CD4-positive, alpha-beta T cell (primary cell): ENCODE measurements at regions not wholly inside any gene's neighbourhood (a gene's known extent, or its start where the extent isn't known, plus 50 kb on each side); places are given as distances from the start of the nearest gene placed in this dataset.
A peak's percentile ranks its signal among the peaks of the same experiment; 100 is the strongest.

Experiments used
- ATAC-seq: fragments of 200-7000 bp; cut with Tn5 transposase; one replicate; pipeline ENCODE4 v1.10.0; 2022; ENCODE audit warnings: mild to moderate bottlenecking; ENCODE audit not compliant: poor library complexity
- CTCF ChIA-PET: fragments of 350-600 bp; sonication (Branson Sonifier 250); formaldehyde crosslinking; loops from one replicate; lab custom pipeline; 2021; ENCODE audit warnings: antibody characterized with exemption, inconsistent platforms; lab: Charles Lee
- POLR2A ChIA-PET: fragments of 350-600 bp; sonication (Branson Sonifier 250); formaldehyde crosslinking; loops from one replicate; lab custom pipeline; 2021; ENCODE audit warnings: antibody characterized with exemption, inconsistent platforms; lab: Charles Lee
- DNase-seq, 14 experiments: peaks; one replicate each; pipeline ENCODE4 v3.0.0-alpha.2; 2013 to 2020; ENCODE audit warnings: mixed read lengths in 2 of 14
- H3K27ac ChIP-seq, 2 donors: one replicate each; pipeline versions ENCODE4 v1.5.1 to v1.7.0; 2013; ENCODE audit warnings: low read length in 2 of 2, low read depth in 1 of 2, mild to moderate bottlenecking in 1 of 2
- H3K27me3 ChIP-seq, 2 experiments: 1 replicate in 1 of 2; 2 replicates in 1 of 2; pipeline versions ENCODE4 v1.6.1 to v1.7.0; 2013; ENCODE audit warnings: low read length in 2 of 2, control low read depth in 1 of 2, mild to moderate bottlenecking in 1 of 2, moderate library complexity in 1 of 2; ENCODE audit not compliant: insufficient read depth in 2 of 2, control insufficient read depth in 1 of 2
- H3K36me3 ChIP-seq: one replicate; pipeline ENCODE4 v1.6.1; 2013; ENCODE audit warnings: low read length, control low read depth; ENCODE audit not compliant: insufficient read depth
- H3K4me1 ChIP-seq: one replicate; pipeline ENCODE4 v1.6.1; 2013; ENCODE audit warnings: low read length, control low read depth; ENCODE audit not compliant: insufficient read depth
- H3K4me3 ChIP-seq: one replicate; pipeline ENCODE4 v1.5.1; 2013; ENCODE audit warnings: mild to moderate bottlenecking, low read length, moderate library complexity
- H3K9me3 ChIP-seq, 2 experiments: 1 replicate in 1 of 2; 2 replicates in 1 of 2; pipeline versions ENCODE4 v1.6.1 to v1.7.0; 2013; ENCODE audit warnings: low read length in 2 of 2, mild to moderate bottlenecking in 2 of 2, control low read depth in 1 of 2, moderate library complexity in 1 of 2; ENCODE audit not compliant: control insufficient read depth in 1 of 2, insufficient read depth in 1 of 2
- H3K27ac Mint-ChIP-seq: one replicate; pipeline ENCODE4 v1.8.0; 2020; ENCODE audit warnings: mixed read lengths
- H3K27me3 Mint-ChIP-seq: one replicate; pipeline ENCODE4 v1.8.0; 2021; ENCODE audit warnings: mixed read lengths
- H3K36me3 Mint-ChIP-seq: one replicate; pipeline ENCODE4 v1.8.0; 2021; ENCODE audit warnings: low read depth, mixed read lengths
- H3K4me1 Mint-ChIP-seq: one replicate; pipeline ENCODE4 v1.8.0; 2021; ENCODE audit warnings: low read depth, mixed read lengths
- H3K4me3 Mint-ChIP-seq: one replicate; pipeline ENCODE4 v1.8.0; 2020; ENCODE audit warnings: mild to moderate bottlenecking, mixed read lengths
- H3K9me3 Mint-ChIP-seq: one replicate; pipeline ENCODE4 v1.8.0; 2020; ENCODE audit warnings: mixed read lengths
- intact Hi-C, 2 experiments: fragments of 100-400 bp; cut with DNase I in 1 of 2; cut with micrococcal nuclease in 1 of 2; formaldehyde crosslinking; loops; one replicate each; pipeline versions ENCODE4 v1.15.1 to v1.9.0; 2023 to 2025; cut with DNase I, micrococcal nuclease
- TF ChIP-seq, protein P1 (sequence below): fragments of 200-600 bp; IDR thresholded peaks from one replicate; pipeline ENCODE4 v1.8.0; 2022; ENCODE audit warnings: antibody characterized with exemption, mild to moderate bottlenecking

- H3K4me3 Mint-ChIP-seq, result no peak overlapping the region
- intact Hi-C loops, result no loop called here
These were observed 762.9 kb downstream of the LTN1 start for GRCh38 chr21:28229814-28230213.

GRCh38 chr21:28228636-28228995, 764.1 kb downstream of the LTN1 start:
- Histone ChIP-seq H3K27me3 (no peaks in the 10 kb centered on the region), H3K4me1 (no peaks in the 10 kb centered on the region), H3K9me3 (no peaks in the 10 kb centered on the region), H3K36me3 (no peaks in the 10 kb centered on the region), H3K4me3 (no peak overlapping the region), H3K27ac (no peak overlapping the region)
- TF ChIP-seq, protein P1, sequence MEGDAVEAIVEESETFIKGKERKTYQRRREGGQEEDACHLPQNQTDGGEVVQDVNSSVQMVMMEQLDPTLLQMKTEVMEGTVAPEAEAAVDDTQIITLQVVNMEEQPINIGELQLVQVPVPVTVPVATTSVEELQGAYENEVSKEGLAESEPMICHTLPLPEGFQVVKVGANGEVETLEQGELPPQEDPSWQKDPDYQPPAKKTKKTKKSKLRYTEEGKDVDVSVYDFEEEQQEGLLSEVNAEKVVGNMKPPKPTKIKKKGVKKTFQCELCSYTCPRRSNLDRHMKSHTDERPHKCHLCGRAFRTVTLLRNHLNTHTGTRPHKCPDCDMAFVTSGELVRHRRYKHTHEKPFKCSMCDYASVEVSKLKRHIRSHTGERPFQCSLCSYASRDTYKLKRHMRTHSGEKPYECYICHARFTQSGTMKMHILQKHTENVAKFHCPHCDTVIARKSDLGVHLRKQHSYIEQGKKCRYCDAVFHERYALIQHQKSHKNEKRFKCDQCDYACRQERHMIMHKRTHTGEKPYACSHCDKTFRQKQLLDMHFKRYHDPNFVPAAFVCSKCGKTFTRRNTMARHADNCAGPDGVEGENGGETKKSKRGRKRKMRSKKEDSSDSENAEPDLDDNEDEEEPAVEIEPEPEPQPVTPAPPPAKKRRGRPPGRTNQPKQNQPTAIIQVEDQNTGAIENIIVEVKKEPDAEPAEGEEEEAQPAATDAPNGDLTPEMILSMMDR, result no peak
- Mint-ChIP-seq H3K9me3 (no peaks in the 10 kb centered on the region), H3K4me3 (no peak overlapping the region), H3K4me1 (no peaks in the 10 kb centered on the region), H3K36me3 (no peaks in the 10 kb centered on the region), H3K27ac (no peak overlapping the region), H3K27me3 (no peaks in the 10 kb centered on the region)
- intact Hi-C loops, result no loop called here
- ChIA-PET POLR2A (no interaction called here), CTCF (no interaction called here)
- no peak for DNase-seq
- no peak for ATAC-seq

More at GRCh38 chr21:28229814-28230213, 762.9 kb downstream of the LTN1 start:
- no peaks in the 10 kb centered on the region for H3K27me3 ChIP-seq
- ATAC-seq (no peak), DNase-seq (peak in 1 of 14 experiments; percentile 3)
- H3K27ac Mint-ChIP-seq, result no peak overlapping the region
- H3K4me1 ChIP-seq, result no peaks in the 10 kb centered on the region
- H3K4me1 Mint-ChIP-seq, result no peaks in the 10 kb centered on the region
- ChIA-PET CTCF (no interaction called here), POLR2A (no interaction called here)
- H3K36me3 Mint-ChIP-seq, result no peaks in the 10 kb centered on the region
- no peak overlapping the region for H3K4me3 ChIP-seq
- no peaks in the 10 kb centered on the region for H3K27me3 Mint-ChIP-seq
- TF ChIP-seq, protein P1, result no peak
- H3K27ac ChIP-seq, result no peak overlapping the region
- no peaks in the 10 kb centered on the region for H3K36me3 ChIP-seq
- H3K9me3 ChIP-seq, result peaks cover 0 to 3% of the 10 kb centered on the region in 2 experiments
- H3K9me3 Mint-ChIP-seq, result no peaks in the 10 kb centered on the region

DNA sequence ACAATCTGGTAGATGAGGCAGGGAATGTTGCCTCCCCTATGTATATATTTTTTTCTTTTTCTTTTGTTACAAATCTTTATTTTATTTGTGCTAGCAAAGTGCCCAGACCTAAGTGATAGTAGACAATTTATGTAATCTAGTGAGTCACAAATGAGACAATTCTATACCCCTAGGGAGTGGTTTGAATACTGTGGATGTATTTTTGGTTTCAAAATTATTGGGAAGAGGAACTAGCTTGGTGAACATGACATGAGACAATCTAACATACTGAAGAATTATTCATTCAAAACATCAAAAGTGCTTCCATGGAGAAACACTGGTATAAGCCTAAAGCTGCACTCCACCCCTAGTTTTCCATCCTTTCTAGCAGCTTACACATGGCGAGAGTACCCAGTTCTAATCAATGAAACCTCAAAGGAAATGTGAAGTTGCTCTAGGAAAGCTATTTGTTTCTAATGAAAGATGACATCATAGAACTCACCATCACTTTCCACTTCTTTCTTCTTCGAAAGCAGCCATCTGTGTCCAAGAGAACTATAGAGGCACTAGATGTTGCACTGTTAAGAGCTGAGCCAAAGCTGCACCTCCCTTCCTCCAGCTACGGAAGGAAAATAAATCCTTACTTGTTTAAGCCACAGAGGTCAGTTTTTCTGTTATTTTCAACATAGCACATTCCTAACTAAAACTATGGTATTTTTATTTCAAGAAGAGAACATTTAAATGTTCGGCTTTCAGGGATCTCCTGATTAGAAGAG, 764.6 kb downstream of the LTN1 start:
- Histone ChIP-seq H3K27ac (no peak overlapping the region), H3K4me3 (no peak overlapping the region), H3K4me1 (no peaks in the 10 kb centered on the region), H3K27me3 (no peaks in the 10 kb centered on the region), H3K9me3 (no peaks in the 10 kb centered on the region), H3K36me3 (no peaks in the 10 kb centered on the region)
- intact Hi-C loops, result no loop called here
- CTCF ChIA-PET, result no interaction called here
- no peak overlapping the region for H3K27ac Mint-ChIP-seq
- H3K27me3 Mint-ChIP-seq, result no peaks in the 10 kb centered on the region
- TF ChIP-seq, protein P1, result no peak
- H3K4me3 Mint-ChIP-seq, result no peak overlapping the region
- POLR2A ChIA-PET, result no interaction called here
- DNase-seq, result peak in 2 of 14 experiments; percentile 4 to 9
- H3K36me3 Mint-ChIP-seq, result no peaks in the 10 kb centered on the region
- H3K4me1 Mint-ChIP-seq, result no peaks in the 10 kb centered on the region
- no peaks in the 10 kb centered on the region for H3K9me3 Mint-ChIP-seq
- no peak for ATAC-seq
